Right ventricle myocardium inferior (tissue), 1 donor: ENCODE measurements at regions not wholly inside any gene's neighbourhood (a gene's known extent, or its start where the extent isn't known, plus 50 kb on each side); places are given as distances from the start of the nearest gene placed in this dataset.
A peak's percentile ranks its signal among the peaks of the same experiment; 100 is the strongest.
"Not testable (repeated sequence)": the region's sequence is repeated elsewhere in the genome, so short reads cannot be mapped to it uniquely, and the experiment has no call there.

Experiments used
- ATAC-seq: fragments of 200-7000 bp; cut with Tn5 transposase; one replicate; pipeline ENCODE4 v1.9.1; 2020; ENCODE audit warnings: mild to moderate bottlenecking, moderate library complexity
- DNase-seq: peaks from one replicate; pipeline ENCODE4 v3.0.0; 2021; ENCODE audit errors: missing footprints
- intact Hi-C: fragments of 100-400 bp; cut with DNase I; formaldehyde crosslinking; loops from one replicate; pipeline ENCODE4 v1.11.0; 2022
- donor health status: DM: no; HTN: yes; CAD: no; lungs with severe emphysema.

GRCh38 chr11:22084056-22084455 lies 108.8 kb upstream of the ANO5 start:
- DNase-seq (no peak), ATAC-seq (no peak)
- intact Hi-C loops, result no loop called here

GRCh38 chr11:22084564-22084963 lies 108.3 kb upstream of the ANO5 start:
- ATAC-seq (no peak), DNase-seq (no peak)
- intact Hi-C loops, result no loop called here

GRCh38 chr11:22089609-22090008 lies 103.3 kb upstream of the ANO5 start:
- DNase-seq (no peak), ATAC-seq (no peak)
- intact Hi-C loops, result no loop called here

GRCh38 chr11:22106566-22106965 lies 86.3 kb upstream of the ANO5 start:
- DNase-seq, result no peak
- ATAC-seq, result no peak
- intact Hi-C loops, result no loop called here

- peak; percentile 87 for ATAC-seq
- intact Hi-C loops, result no loop called here
- no peak for DNase-seq
Measured at GRCh38 chr11:22115470-22116029, 77.3 kb upstream of the ANO5 start.

GRCh38 chr11:22127981-22128380 lies 64.9 kb upstream of the ANO5 start:
- ATAC-seq, intact Hi-C loops, DNase-seq: not testable (repeated sequence)

GRCh38 chr11:22130462-22131053 lies 62.3 kb upstream of the ANO5 start:
- intact Hi-C loops, result loop anchor here (5.0 to 10.0 kb wide), 2 partner anchors 196 to 1483 kb away; no protein-coding TSS in a partner anchor
- no peak for DNase-seq
- peak; percentile 39 for ATAC-seq

- intact Hi-C loops, result loop anchor here (5.0 to 10.0 kb wide), 2 partner anchors 199 to 1486 kb away; no protein-coding TSS in a partner anchor
- DNase-seq, result no peak
- no peak for ATAC-seq
Measured at GRCh38 chr11:22133776-22134175, 59.1 kb upstream of the ANO5 start.

- intact Hi-C loops, result loop anchor here (10.0 kb wide), 1 partner anchor 203 kb away; no protein-coding TSS in a partner anchor
- DNase-seq (no peak), ATAC-seq (no peak)
Measured at GRCh38 chr11:22138264-22138663, 54.6 kb upstream of the ANO5 start.
